H1 (cell line): ENCODE measurements at regions not wholly inside any gene's neighbourhood (a gene's known extent, or its start where the extent isn't known, plus 50 kb on each side); places are given as distances from the start of the nearest gene placed in this dataset.

Experiments used
- CTCF ChIA-PET: fragments of 300-600 bp; sonication (Branson Sonifier 250); formaldehyde crosslinking; loops from one replicate; lab custom pipeline; 2021; ENCODE audit not compliant: partially characterized antibody; lab: Charles Lee
- POLR2A ChIA-PET: fragments of 300-600 bp; sonication (Branson Sonifier 250); formaldehyde crosslinking; loops from one replicate; lab custom pipeline; 2021; ENCODE audit warnings: inconsistent platforms; ENCODE audit not compliant: partially characterized antibody; lab: Charles Lee
- DNase-seq, 2 experiments: peaks; one replicate each; pipeline versions ENCODE4 v3.0.0 to v3.0.0-alpha.2; 2010 to 2022; ENCODE audit warnings: low spot score in 2 of 2, low read depth in 1 of 2, mixed read lengths in 1 of 2
- FAIRE-seq: peaks from 2 replicates; lab custom pipeline; 2011; peaks lifted over from hg19 to GRCh38; lab: Jason Lieb, UNC
- H2AFZ ChIP-seq: 2 replicates; pipeline ENCODE4 v1.8.1; 2012; ENCODE audit warnings: low read length, inconsistent platforms
- H2AK5ac ChIP-seq: 2 replicates; pipeline ENCODE4 v1.6.1; 2013; ENCODE audit warnings: low read depth, low read length
- H2BK120ac ChIP-seq: replicated peaks from 2 replicates; pipeline ENCODE3; 2013; ENCODE audit warnings: low read depth, low read length, inconsistent platforms
- H2BK12ac ChIP-seq: 2 replicates; pipeline ENCODE4 v1.6.1; 2013; ENCODE audit warnings: low read depth, low read length
- H2BK15ac ChIP-seq: 2 replicates; pipeline ENCODE4 v1.6.1; 2013; ENCODE audit warnings: low read length
- H2BK20ac ChIP-seq: 2 replicates; pipeline ENCODE4 v1.6.1; 2013; ENCODE audit warnings: low read length
- H2BK5ac ChIP-seq: 2 replicates; pipeline ENCODE4 v1.6.1; 2013; ENCODE audit warnings: low read depth, low read length
- H3K14ac ChIP-seq: 2 replicates; pipeline ENCODE4 v1.6.1; 2013; ENCODE audit warnings: inconsistent platforms; ENCODE audit not compliant: insufficient read length
- H3K18ac ChIP-seq: 2 replicates; pipeline ENCODE4 v1.6.1; 2013; ENCODE audit warnings: low read length; ENCODE audit errors: extremely low read depth
- H3K23ac ChIP-seq: 2 replicates; pipeline ENCODE4 v1.6.1; 2013; ENCODE audit warnings: inconsistent platforms; ENCODE audit not compliant: insufficient read length
- H3K23me2 ChIP-seq: 2 replicates; pipeline ENCODE4 v1.6.1; 2013; ENCODE audit warnings: low read depth, low read length
- H3K27ac ChIP-seq: 2 replicates; pipeline ENCODE4 v1.6.1; 2011; ENCODE audit warnings: low read depth, low read length, inconsistent platforms
- H3K27me3 ChIP-seq, 4 experiments: replicated peaks in 1 of 4; 1 replicate in 1 of 4; 2 replicates in 3 of 4; pipeline versions ENCODE4 v1.6.1 to v1.8.1; 2011 to 2013; ENCODE audit warnings: low read length in 3 of 4, mild to moderate bottlenecking in 3 of 4, inconsistent platforms in 2 of 4, mixed read lengths in 2 of 4, moderate library complexity in 1 of 4; ENCODE audit not compliant: control insufficient read depth in 3 of 4, insufficient read depth in 3 of 4; ENCODE audit errors: extremely low read depth in 1 of 4
- H3K36me3 ChIP-seq, 4 experiments: 2 replicates each; pipeline versions ENCODE4 v1.6.1 to v1.8.1; 2011 to 2013; ENCODE audit warnings: mild to moderate bottlenecking in 4 of 4, low read length in 3 of 4, moderate library complexity in 2 of 4, control low read depth in 1 of 4, inconsistent platforms in 1 of 4; ENCODE audit not compliant: insufficient read depth in 4 of 4, control insufficient read depth in 2 of 4
- H3K4ac ChIP-seq: replicated peaks from 2 replicates; pipeline ENCODE3; 2013; ENCODE audit warnings: low read length, low read depth, mixed read lengths, inconsistent platforms; ENCODE audit not compliant: insufficient read length
- H3K4me1 ChIP-seq, 4 experiments: replicated peaks in 1 of 4; 1 replicate in 1 of 4; 2 replicates in 3 of 4; pipeline versions ENCODE4 v1.6.1 to v1.8.1; 2011 to 2013; ENCODE audit warnings: low read length in 3 of 4, inconsistent platforms in 2 of 4, mixed read lengths in 1 of 4; ENCODE audit not compliant: insufficient read depth in 4 of 4, control insufficient read depth in 3 of 4
- H3K4me2 ChIP-seq, 2 experiments: 2 replicates each; pipeline versions ENCODE4 v1.6.1 to v1.8.1; 2011 to 2013; ENCODE audit warnings: low read depth in 2 of 2, low read length in 2 of 2, control low read depth in 1 of 2, inconsistent platforms in 1 of 2, mild to moderate bottlenecking in 1 of 2; ENCODE audit not compliant: insufficient read depth in 1 of 2
- H3K4me3 ChIP-seq, 4 experiments: fragments of 200-600, 300-600 bp in 1 of 4; sonication (generic), shearing (Covaris generic), sonication (Bioruptor Twin) in 1 of 4; 2 replicates each; pipeline versions ENCODE4 v1.5.1 to v1.8.1; 2011 to 2016; ENCODE audit warnings: low read length in 4 of 4, low read depth in 3 of 4, control low read depth in 2 of 4, inconsistent platforms in 2 of 4, mild to moderate bottlenecking in 2 of 4, mixed read lengths in 1 of 4, moderate library complexity in 1 of 4; ENCODE audit not compliant: insufficient read depth in 2 of 4; ENCODE audit errors: extremely low read depth in 1 of 4
- H3K56ac ChIP-seq: replicated peaks from 2 replicates; pipeline ENCODE3; 2013; ENCODE audit warnings: low read depth, mild to moderate bottlenecking, mixed read lengths, low read length, inconsistent platforms; ENCODE audit not compliant: insufficient read length
- H3K79me1 ChIP-seq: 2 replicates; pipeline ENCODE4 v1.6.1; 2013; ENCODE audit warnings: low read depth, low read length, control low read depth
- H3K79me2 ChIP-seq, 2 experiments: 2 replicates each; pipeline versions ENCODE4 v1.6.1 to v1.8.1; 2012 to 2013; ENCODE audit warnings: low read length in 2 of 2, mild to moderate bottlenecking in 2 of 2, inconsistent platforms in 1 of 2; ENCODE audit not compliant: insufficient read depth in 2 of 2, control insufficient read depth in 1 of 2
- H3K9ac ChIP-seq, 4 experiments: replicated peaks in 1 of 4; 1 replicate in 1 of 4; 2 replicates in 3 of 4; pipeline versions ENCODE4 v1.6.1 to v1.8.1; 2011 to 2013; ENCODE audit warnings: low read depth in 3 of 4, low read length in 3 of 4, control low read depth in 2 of 4, mild to moderate bottlenecking in 2 of 4, moderate library complexity in 2 of 4, inconsistent platforms in 1 of 4; ENCODE audit errors: extremely low read depth in 1 of 4
- H3K9me3 ChIP-seq, 2 experiments: 2 replicates each; pipeline versions ENCODE4 v1.6.1 to v1.8.1; 2012 to 2013; ENCODE audit warnings: mild to moderate bottlenecking in 2 of 2, moderate library complexity in 2 of 2, control low read depth in 1 of 2, inconsistent platforms in 1 of 2, low read depth in 1 of 2, low read length in 1 of 2, mixed read lengths in 1 of 2; ENCODE audit not compliant: insufficient read depth in 2 of 2
- H4K20me1 ChIP-seq, 2 experiments: replicated peaks in 1 of 2; 2 replicates each; pipeline versions ENCODE3 to v1.8.1; 2011 to 2013; ENCODE audit warnings: inconsistent platforms in 2 of 2, low read length in 2 of 2, mild to moderate bottlenecking in 1 of 2; ENCODE audit not compliant: insufficient read depth in 2 of 2, control insufficient read depth in 1 of 2
- H4K5ac ChIP-seq: 2 replicates; pipeline ENCODE4 v1.6.1; 2013; ENCODE audit warnings: low read length, low read depth, mixed read lengths, inconsistent platforms; ENCODE audit not compliant: insufficient read length
- H4K8ac ChIP-seq: 2 replicates; pipeline ENCODE4 v1.8.0; 2013; ENCODE audit warnings: mild to moderate bottlenecking, moderate library complexity, low read length, inconsistent platforms; ENCODE audit not compliant: insufficient read depth; ENCODE audit errors: extremely low read depth
- H4K91ac ChIP-seq: replicated peaks from 2 replicates; pipeline ENCODE3; 2013; ENCODE audit warnings: low read length, mixed read lengths, inconsistent platforms; ENCODE audit not compliant: insufficient read length
- ATF2 ChIP-seq: IDR thresholded peaks from 2 replicates; pipeline ENCODE4 v1.6.1; 2012; ENCODE audit warnings: low read length, inconsistent platforms
- GABPA ChIP-seq: IDR thresholded peaks from 2 replicates; pipeline ENCODE4 v1.6.1; 2011; ENCODE audit warnings: mild to moderate bottlenecking, low read length, moderate library complexity, borderline replicate concordance; ENCODE audit not compliant: insufficient read depth
- JUND ChIP-seq: IDR thresholded peaks from 2 replicates; pipeline ENCODE4 v1.6.1; 2011; ENCODE audit warnings: mild to moderate bottlenecking, improper control_type of control experiment, low read length
- NANOG ChIP-seq: IDR thresholded peaks from 2 replicates; pipeline ENCODE4 v1.6.1; 2011; ENCODE audit warnings: low read length, low read depth, mild to moderate bottlenecking, inconsistent platforms; ENCODE audit not compliant: insufficient read depth, poor library complexity, severe bottlenecking
- PHF8 ChIP-seq: fragments of 200-600 bp; sonication (generic); conservative IDR thresholded peaks from 2 replicates; pipeline ENCODE4 v1.7.1; 2012; ENCODE audit warnings: low read depth, mild to moderate bottlenecking, inconsistent platforms, low read length, moderate library complexity
- RNF2 ChIP-seq: fragments of 200-900, 300-1000 bp; sonication (generic); IDR thresholded peaks from 2 replicates; pipeline ENCODE4 v1.7.1; 2016; ENCODE audit warnings: borderline replicate concordance, low read depth, mild to moderate bottlenecking, antibody characterized with exemption, low read length; ENCODE audit not compliant: poor library complexity, severe bottlenecking; ENCODE audit errors: missing control alignments
- SP2 ChIP-seq: IDR thresholded peaks from 2 replicates; pipeline ENCODE4 v1.6.1; 2012; ENCODE audit warnings: mild to moderate bottlenecking, low read length, inconsistent platforms
- SP4 ChIP-seq: IDR thresholded peaks from 2 replicates; pipeline ENCODE4 v1.6.1; 2012; ENCODE audit warnings: low read length, inconsistent platforms
- TAF1 ChIP-seq: IDR thresholded peaks from 2 replicates; pipeline ENCODE4 v1.6.1; 2011; ENCODE audit warnings: mild to moderate bottlenecking, low read depth, low read length
- WGBS, 2 experiments: shearing (Covaris generic) in 1 of 2; methylation state at CpG; one replicate each; pipeline versions ENCODE4 v1.1.6 to v1.1.7; 2013 to 2015; ENCODE audit warnings: low lambda C conversion rate in 2 of 2, mixed read lengths in 2 of 2, inconsistent platforms in 1 of 2, low coverage in 1 of 2, missing lambda C conversion rate in 1 of 2; ENCODE audit not compliant: insufficient replicate concordance in 2 of 2, insufficient coverage in 1 of 2, insufficient read length in 1 of 2; ENCODE audit errors: extremely low coverage in 1 of 2, missing lambda C conversion rate in 1 of 2; 5-methylcytosine and 5-hydroxymethylcytosine counted together

- Histone ChIP-seq H3K4ac (no peak overlapping the region), H3K56ac (no peak overlapping the region), H3K18ac (no peak overlapping the region), H2AK5ac (no peak overlapping the region), H2BK5ac (no peak overlapping the region), H3K9me3 (no peaks in the 10 kb centered on the region), H3K79me2 (no peaks in the 10 kb centered on the region), H4K5ac (no peak overlapping the region), H3K36me3 (no peaks in the 10 kb centered on the region), H3K23ac (no peak overlapping the region), H3K4me3 (no peak overlapping the region), H3K4me1 (no peaks in the 10 kb centered on the region), H3K27me3 (peaks cover 0 to 1% (median 0%) of the 10 kb centered on the region in 4 experiments; a peak in 2 of 7 replicates), H3K23me2 (no peaks in the 10 kb centered on the region), H3K27ac (no peak overlapping the region), H3K4me2 (no peak overlapping the region), H2BK12ac (no peak overlapping the region), H4K91ac (no peak overlapping the region), H2BK15ac (no peak overlapping the region), H3K79me1 (no peaks in the 10 kb centered on the region), H2AFZ (no peak overlapping the region), H4K8ac (no peak overlapping the region), H2BK20ac (no peak overlapping the region), H2BK120ac (no peak overlapping the region), H3K14ac (no peak overlapping the region), H4K20me1 (no peaks in the 10 kb centered on the region), H3K9ac (no peak overlapping the region)
- ChIA-PET CTCF (no interaction called here), POLR2A (no interaction called here)
- no peak for TF ChIP-seq RNF2
- TF ChIP-seq PHF8, result no peak
- no peak for TF ChIP-seq GABPA
- TF ChIP-seq TAF1, result no peak
- no peak for TF ChIP-seq SP2
- TF ChIP-seq ATF2, result no peak
- TF ChIP-seq SP4, result no peak
- no peak for TF ChIP-seq NANOG
- TF ChIP-seq JUND, result no peak
- no peak for DNase-seq
- no peak for FAIRE-seq
- WGBS, 2 experiments, result 93% methylated on average over 2 of the region's 2 CpGs; no CpG with 5 or more reads in 1 of the 2 experiments
Measured at GRCh38 chr3:35045118-35045517, 594.2 kb upstream of the ARPP21 start.
